ENCODE measurements at regions not wholly inside any gene's neighbourhood (a gene's known extent, or its start where the extent isn't known, plus 50 kb on each side); places are given as distances from the start of the nearest gene placed in this dataset.
"Not testable (repeated sequence)": the region's sequence is repeated elsewhere in the genome, so short reads cannot be mapped to it uniquely, and the experiment has no call there.

- DNase-seq, result no peak
Measured at GRCh38 chr17:77786740-77787505, 171.6 kb upstream of the TNRC6C start.

- DNase-seq, result peak in 1 of 2 experiments; percentile 29
Measured at GRCh38 chr17:77790143-77790829, 168.2 kb upstream of the TNRC6C start.

- no peak for DNase-seq
Measured at GRCh38 chr17:77792626-77793025, 165.9 kb upstream of the TNRC6C start.

- no peak for DNase-seq
Measured at GRCh38 chr17:77793146-77793970, 165.1 kb upstream of the TNRC6C start.

GRCh38 chr17:77793971-77794235 is 164.6 kb upstream of the TNRC6C start:
- DNase-seq, result no peak

GRCh38 chr17:77794846-77795245 is 163.7 kb upstream of the TNRC6C start:
- DNase-seq, result no peak

GRCh38 chr17:77795685-77796084 is 162.8 kb upstream of the TNRC6C start:
- DNase-seq, result no peak

GRCh38 chr17:77796176-77796860 is 162.2 kb upstream of the TNRC6C start:
- DNase-seq, result no peak

GRCh38 chr17:77798031-77798430 is 160.5 kb upstream of the TNRC6C start:
- no peak for DNase-seq

- no peak for DNase-seq
Measured at GRCh38 chr17:77798481-77798880, 160.0 kb upstream of the TNRC6C start.

GRCh38 chr17:77800816-77801215 is 157.7 kb upstream of the TNRC6C start:
- no peak for DNase-seq

GRCh38 chr17:77801545-77802332 is 156.8 kb upstream of the TNRC6C start:
- DNase-seq, result no peak

- DNase-seq, result no peak
Measured at GRCh38 chr17:77802333-77802615, 156.2 kb upstream of the TNRC6C start.

- peak; percentile 38 to 60 for DNase-seq
Measured at GRCh38 chr17:77802811-77803220, 155.7 kb upstream of the TNRC6C start.

- no peak for DNase-seq
Measured at GRCh38 chr17:77803726-77804125, 154.8 kb upstream of the TNRC6C start.

GRCh38 chr17:77804796-77805426 is 153.6 kb upstream of the TNRC6C start:
- DNase-seq, result no peak

- not testable (repeated sequence) for DNase-seq
Measured at GRCh38 chr17:77805970-77806369, 152.5 kb upstream of the TNRC6C start.

GRCh38 chr17:77807051-77807745 is 151.3 kb upstream of the TNRC6C start:
- no peak for DNase-seq

- no peak for DNase-seq
Measured at GRCh38 chr17:77807746-77808441, 150.6 kb upstream of the TNRC6C start.

GRCh38 chr17:77808686-77809425 is 149.6 kb upstream of the TNRC6C start:
- DNase-seq, result no peak
